ENCODE measurements at regions not wholly inside any gene's neighbourhood (a gene's known extent, or its start where the extent isn't known, plus 50 kb on each side); places are given as distances from the start of the nearest gene placed in this dataset.

GRCh38 chr6:167407239-167408064, 82.6 kb downstream of the TTLL2 start:
- Histone ChIP-seq H3K9me3 (ENCODE audit: control insufficient read depth in 2 of 2, insufficient read depth in 1 of 2, low read length in 1 of 2) (no peaks in the 10 kb centered on the region), H3K4me1 (ENCODE audit: control insufficient read depth in 2 of 2, insufficient read depth in 2 of 2, low read length in 2 of 2) (no peaks in the 10 kb centered on the region), H3K36me3 (ENCODE audit: control insufficient read depth in 2 of 2, insufficient read depth in 2 of 2, low read length in 1 of 2) (no peaks in the 10 kb centered on the region), H3K27me3 (ENCODE audit: control insufficient read depth in 2 of 2, insufficient read depth in 1 of 2, low read length in 1 of 2) (no peaks in the 10 kb centered on the region), H3K4me3 (ENCODE audit: low read length in 2 of 2) (no peak overlapping the region), H3K27ac (ENCODE audit: low read depth in 1 of 2, low read length in 1 of 2) (no peak overlapping the region)
- 85% methylated on average over 19 of the region's 19 CpGs for WGBS
- no peak for DNase-seq (ENCODE audit: low read depth in 6 of 9, low spot score in 9 of 9)

DNA sequence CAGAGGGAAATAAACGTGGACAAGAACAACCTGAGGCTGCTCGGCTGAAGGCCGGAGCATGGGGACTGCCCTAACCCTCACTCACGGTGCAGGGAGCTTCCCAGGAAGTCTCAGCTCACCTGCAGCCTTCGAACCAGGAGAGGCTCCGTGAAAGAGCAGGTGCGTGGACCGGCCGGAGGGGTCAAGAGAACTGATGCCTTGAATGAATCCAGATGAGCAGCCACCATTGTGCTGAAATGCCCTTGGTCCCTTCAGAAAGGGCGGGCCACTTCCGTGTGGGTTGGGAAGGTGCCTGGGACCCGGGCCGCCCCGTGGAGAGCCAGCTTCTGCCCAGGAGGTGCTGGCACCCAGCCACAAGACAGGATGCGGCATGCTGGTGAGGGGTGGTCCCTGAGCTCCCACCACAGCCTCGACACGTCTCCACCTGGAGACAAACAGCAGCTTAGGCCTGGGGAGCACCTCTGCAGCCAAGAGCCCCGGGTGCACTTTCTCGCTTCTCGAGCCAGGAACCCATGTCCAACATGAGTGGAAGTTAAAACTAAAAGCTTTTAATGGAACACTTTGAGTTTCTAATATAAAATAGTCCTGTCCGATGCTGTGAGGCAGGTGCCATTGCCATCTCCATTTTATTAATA, 83.5 kb downstream of the TTLL2 start:
- WGBS = 92% methylated on average over 21 of the region's 21 CpGs
- Histone ChIP-seq H3K9me3 (ENCODE audit: control insufficient read depth in 2 of 2, insufficient read depth in 1 of 2, low read length in 1 of 2) (no peaks in the 10 kb centered on the region), H3K27ac (ENCODE audit: low read depth in 1 of 2, low read length in 1 of 2) (no peak overlapping the region), H3K36me3 (ENCODE audit: control insufficient read depth in 2 of 2, insufficient read depth in 2 of 2, low read length in 1 of 2) (no peaks in the 10 kb centered on the region), H3K4me1 (ENCODE audit: control insufficient read depth in 2 of 2, insufficient read depth in 2 of 2, low read length in 2 of 2) (no peaks in the 10 kb centered on the region), H3K27me3 (ENCODE audit: control insufficient read depth in 2 of 2, insufficient read depth in 1 of 2, low read length in 1 of 2) (no peaks in the 10 kb centered on the region), H3K4me3 (ENCODE audit: low read length in 2 of 2) (no peak overlapping the region)
- no peak for DNase-seq (ENCODE audit: low read depth in 6 of 9, low spot score in 9 of 9)

DNA sequence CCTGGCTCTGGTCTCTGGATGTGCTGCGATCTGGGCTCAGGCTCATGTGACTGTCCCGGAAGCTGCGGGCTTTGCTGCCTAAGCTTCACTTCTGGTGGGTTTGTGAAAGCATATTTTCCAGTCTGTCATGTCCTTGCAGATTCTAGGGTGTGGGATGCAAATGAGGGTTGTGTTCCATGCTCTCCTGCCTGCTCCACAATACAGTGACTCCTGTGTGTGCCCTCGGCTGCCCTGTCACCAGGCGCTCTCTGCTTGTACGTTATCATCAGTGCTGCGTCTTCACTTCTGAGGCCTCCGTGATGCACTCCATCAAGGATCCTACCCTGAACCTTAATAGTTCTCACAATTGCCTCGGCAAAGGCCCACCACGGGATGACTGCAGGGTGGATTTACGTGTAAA, 84.2 kb downstream of the TTLL2 start:
- Histone ChIP-seq H3K27ac (ENCODE audit: low read depth in 1 of 2, low read length in 1 of 2) (no peak overlapping the region), H3K36me3 (ENCODE audit: control insufficient read depth in 2 of 2, insufficient read depth in 2 of 2, low read length in 1 of 2) (no peaks in the 10 kb centered on the region), H3K27me3 (ENCODE audit: control insufficient read depth in 2 of 2, insufficient read depth in 1 of 2, low read length in 1 of 2) (no peaks in the 10 kb centered on the region), H3K9me3 (ENCODE audit: control insufficient read depth in 2 of 2, insufficient read depth in 1 of 2, low read length in 1 of 2) (no peaks in the 10 kb centered on the region), H3K4me1 (ENCODE audit: control insufficient read depth in 2 of 2, insufficient read depth in 2 of 2, low read length in 2 of 2) (no peaks in the 10 kb centered on the region), H3K4me3 (ENCODE audit: low read length in 2 of 2) (no peak overlapping the region)
- 96% methylated on average over 11 of the region's 11 CpGs for WGBS
- no peak for DNase-seq (ENCODE audit: low read depth in 6 of 9, low spot score in 9 of 9)

DNA sequence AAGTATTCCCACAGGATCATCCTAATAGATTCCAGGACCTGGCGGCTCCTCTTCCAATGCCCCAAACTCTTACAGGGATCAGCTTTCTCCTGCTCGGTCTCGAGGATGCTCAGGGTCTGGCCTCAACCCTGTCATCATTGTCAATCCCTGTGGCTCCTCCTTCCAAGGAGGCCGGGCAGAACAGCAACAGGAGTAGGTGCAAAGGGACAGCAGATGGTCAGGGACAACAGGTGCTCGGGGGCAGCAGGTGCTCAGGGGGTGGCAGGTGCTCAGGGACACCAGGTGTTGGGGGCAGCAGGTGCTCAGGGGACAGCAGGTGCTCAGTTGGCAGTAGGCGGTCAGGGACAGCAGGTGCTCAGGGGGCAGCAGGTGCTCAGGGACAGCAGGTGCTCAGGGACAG, 84.8 kb downstream of the TTLL2 start:
- Histone ChIP-seq H3K9me3 (ENCODE audit: control insufficient read depth in 2 of 2, insufficient read depth in 1 of 2, low read length in 1 of 2) (no peaks in the 10 kb centered on the region), H3K36me3 (ENCODE audit: control insufficient read depth in 2 of 2, insufficient read depth in 2 of 2, low read length in 1 of 2) (no peaks in the 10 kb centered on the region), H3K27ac (ENCODE audit: low read depth in 1 of 2, low read length in 1 of 2) (no peak overlapping the region), H3K4me3 (ENCODE audit: low read length in 2 of 2) (no peak overlapping the region), H3K27me3 (ENCODE audit: control insufficient read depth in 2 of 2, insufficient read depth in 1 of 2, low read length in 1 of 2) (no peaks in the 10 kb centered on the region), H3K4me1 (ENCODE audit: control insufficient read depth in 2 of 2, insufficient read depth in 2 of 2, low read length in 2 of 2) (no peaks in the 10 kb centered on the region)
- WGBS = 94% methylated on average over 6 of the region's 6 CpGs
- no peak for DNase-seq (ENCODE audit: low read depth in 6 of 9, low spot score in 9 of 9)

DNA sequence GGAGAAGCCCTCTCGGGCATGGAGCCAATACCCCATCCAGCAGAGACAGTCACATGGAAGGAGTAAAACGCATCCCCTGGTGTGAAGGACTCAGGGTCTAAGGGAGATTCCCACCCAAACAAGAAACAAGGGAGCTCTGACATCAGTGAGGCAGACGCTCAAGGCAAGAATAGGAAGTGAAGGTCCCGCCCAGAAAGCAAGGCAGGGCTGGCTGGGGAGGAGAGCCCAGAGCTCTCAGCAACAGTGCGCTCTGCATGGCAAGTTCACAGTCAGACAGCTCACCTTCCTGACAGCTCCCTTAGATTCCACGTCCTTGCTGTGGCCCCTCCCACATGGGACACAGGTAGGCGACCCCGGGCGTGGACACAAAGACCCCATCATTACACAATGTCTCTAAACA, 85.6 kb downstream of the TTLL2 start:
- Histone ChIP-seq H3K27ac (ENCODE audit: low read depth in 1 of 2, low read length in 1 of 2) (no peak overlapping the region), H3K4me1 (ENCODE audit: control insufficient read depth in 2 of 2, insufficient read depth in 2 of 2, low read length in 2 of 2) (no peaks in the 10 kb centered on the region), H3K27me3 (ENCODE audit: control insufficient read depth in 2 of 2, insufficient read depth in 1 of 2, low read length in 1 of 2) (no peaks in the 10 kb centered on the region), H3K9me3 (ENCODE audit: control insufficient read depth in 2 of 2, insufficient read depth in 1 of 2, low read length in 1 of 2) (no peaks in the 10 kb centered on the region), H3K4me3 (ENCODE audit: low read length in 2 of 2) (no peak overlapping the region), H3K36me3 (ENCODE audit: control insufficient read depth in 2 of 2, insufficient read depth in 2 of 2, low read length in 1 of 2) (no peaks in the 10 kb centered on the region)
- WGBS = 88% methylated on average over 9 of the region's 9 CpGs
- no peak for DNase-seq (ENCODE audit: low read depth in 6 of 9, low spot score in 9 of 9)

- Histone ChIP-seq H3K9me3 (ENCODE audit: control insufficient read depth in 2 of 2, insufficient read depth in 1 of 2, low read length in 1 of 2) (no peaks in the 10 kb centered on the region), H3K4me1 (ENCODE audit: control insufficient read depth in 2 of 2, insufficient read depth in 2 of 2, low read length in 2 of 2) (no peaks in the 10 kb centered on the region), H3K27me3 (ENCODE audit: control insufficient read depth in 2 of 2, insufficient read depth in 1 of 2, low read length in 1 of 2) (no peaks in the 10 kb centered on the region), H3K4me3 (ENCODE audit: low read length in 2 of 2) (no peak overlapping the region), H3K36me3 (ENCODE audit: control insufficient read depth in 2 of 2, insufficient read depth in 2 of 2, low read length in 1 of 2) (no peaks in the 10 kb centered on the region), H3K27ac (ENCODE audit: low read depth in 1 of 2, low read length in 1 of 2) (no peak overlapping the region)
- WGBS = 77% methylated on average over 5 of the region's 5 CpGs
- DNase-seq (ENCODE audit: low read depth in 6 of 9, low spot score in 9 of 9) = no peak
These were observed 87.6 kb downstream of the TTLL2 start for GRCh38 chr6:167412506-167412905.

DNA sequence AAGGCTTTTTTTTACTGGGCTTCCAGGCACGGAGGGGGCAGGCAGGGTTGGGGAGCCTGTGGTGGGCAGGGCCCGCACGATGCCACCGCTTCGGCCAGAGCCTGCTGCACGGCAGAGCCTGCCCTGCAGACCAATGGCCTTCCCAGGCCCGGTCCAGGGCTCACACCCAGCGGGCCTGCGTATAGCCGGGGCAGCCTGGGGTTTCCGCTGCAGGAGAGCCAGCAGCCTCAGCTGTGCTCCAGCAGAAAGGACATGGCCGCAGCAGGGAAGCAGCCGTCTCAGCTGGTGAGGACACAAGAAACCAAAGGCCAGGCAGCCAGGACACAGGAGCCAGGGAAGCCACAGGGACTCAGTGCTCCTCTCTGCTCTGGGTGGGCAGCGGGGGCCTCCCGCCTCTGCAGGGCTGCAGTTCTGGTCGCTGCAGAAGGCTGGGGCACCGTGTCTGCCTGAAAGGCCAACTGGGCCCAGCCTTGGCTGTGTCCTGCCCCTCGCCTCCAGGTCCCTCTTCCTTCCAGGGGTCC, 90.6 kb downstream of the TTLL2 start:
- Histone ChIP-seq H3K4me3 (ENCODE audit: low read length in 2 of 2) (no peak overlapping the region), H3K4me1 (ENCODE audit: control insufficient read depth in 2 of 2, insufficient read depth in 2 of 2, low read length in 2 of 2) (no peaks in the 10 kb centered on the region), H3K9me3 (ENCODE audit: control insufficient read depth in 2 of 2, insufficient read depth in 1 of 2, low read length in 1 of 2) (no peaks in the 10 kb centered on the region), H3K36me3 (ENCODE audit: control insufficient read depth in 2 of 2, insufficient read depth in 2 of 2, low read length in 1 of 2) (no peaks in the 10 kb centered on the region), H3K27ac (ENCODE audit: low read depth in 1 of 2, low read length in 1 of 2) (no peak overlapping the region), H3K27me3 (ENCODE audit: control insufficient read depth in 2 of 2, insufficient read depth in 1 of 2, low read length in 1 of 2) (no peaks in the 10 kb centered on the region)
- no peak for DNase-seq (ENCODE audit: low read depth in 6 of 9, low spot score in 9 of 9)
- WGBS = 95% methylated on average over 18 of the region's 18 CpGs

GRCh38 chr6:167416676-167417430, 92.0 kb downstream of the TTLL2 start:
- 90% methylated on average over 12 of the region's 12 CpGs for WGBS
- Histone ChIP-seq H3K27me3 (ENCODE audit: control insufficient read depth in 2 of 2, insufficient read depth in 1 of 2, low read length in 1 of 2) (no peaks in the 10 kb centered on the region), H3K4me1 (ENCODE audit: control insufficient read depth in 2 of 2, insufficient read depth in 2 of 2, low read length in 2 of 2) (no peaks in the 10 kb centered on the region), H3K4me3 (ENCODE audit: low read length in 2 of 2) (no peak overlapping the region), H3K36me3 (ENCODE audit: control insufficient read depth in 2 of 2, insufficient read depth in 2 of 2, low read length in 1 of 2) (no peaks in the 10 kb centered on the region), H3K9me3 (ENCODE audit: control insufficient read depth in 2 of 2, insufficient read depth in 1 of 2, low read length in 1 of 2) (peaks cover 0 to 6% of the 10 kb centered on the region in 2 donors), H3K27ac (ENCODE audit: low read depth in 1 of 2, low read length in 1 of 2) (no peak overlapping the region)
- DNase-seq (ENCODE audit: low read depth in 6 of 9, low spot score in 9 of 9) = no peak

GRCh38 chr6:167420177-167420576, 95.3 kb downstream of the TTLL2 start:
- H3K27me3 ChIP-seq (ENCODE audit: control insufficient read depth in 2 of 2, insufficient read depth in 1 of 2, low read length in 1 of 2) = no peaks in the 10 kb centered on the region
- no peak for DNase-seq (ENCODE audit: low read depth in 6 of 9, low spot score in 9 of 9)
- no peaks in the 10 kb centered on the region for H3K36me3 ChIP-seq (ENCODE audit: control insufficient read depth in 2 of 2, insufficient read depth in 2 of 2, low read length in 1 of 2)
- WGBS = 89% methylated on average over 12 of the region's 12 CpGs
- H3K4me3 ChIP-seq (ENCODE audit: low read length in 2 of 2) = no peak overlapping the region
- no peaks in the 10 kb centered on the region for H3K4me1 ChIP-seq (ENCODE audit: control insufficient read depth in 2 of 2, insufficient read depth in 2 of 2, low read length in 2 of 2)
- peaks cover 1 to 12% of the 10 kb centered on the region in 2 donors for H3K9me3 ChIP-seq (ENCODE audit: control insufficient read depth in 2 of 2, insufficient read depth in 1 of 2, low read length in 1 of 2)
- no peak overlapping the region for H3K27ac ChIP-seq (ENCODE audit: low read depth in 1 of 2, low read length in 1 of 2)

Measured in thymus (tissue), 11 donors.